PFSK-1 (cell line): ENCODE measurements at regions not wholly inside any gene's neighbourhood (a gene's known extent, or its start where the extent isn't known, plus 50 kb on each side); places are given as distances from the start of the nearest gene placed in this dataset.

Source experiments
- FOXP2 ChIP-seq: optimal IDR thresholded peaks from 2 replicates; pipeline ENCODE3; 2011; ENCODE audit warnings: borderline replicate concordance, control low read depth, inconsistent platforms; ENCODE audit not compliant: insufficient read depth; ENCODE audit errors: extremely low read length, extremely low read depth
- POLR2AphosphoS5 ChIP-seq: IDR thresholded peaks from 2 replicates; pipeline ENCODE4 v1.6.1; 2012; ENCODE audit warnings: low read depth, mild to moderate bottlenecking, control low read depth, low read length, moderate library complexity
- REST ChIP-seq, 2 experiments: IDR thresholded peaks; 2 replicates each; pipeline versions ENCODE4 v1.6.1 to v1.8.0; 2011 to 2012; ENCODE audit warnings: low read depth in 2 of 2, low read length in 2 of 2, control low read depth in 1 of 2, inconsistent platforms in 1 of 2, mild to moderate bottlenecking in 1 of 2, moderate library complexity in 1 of 2; ENCODE audit not compliant: insufficient read depth in 1 of 2
- SIN3A ChIP-seq: IDR thresholded peaks from 2 replicates; pipeline ENCODE4 v1.6.1; 2012; ENCODE audit warnings: mild to moderate bottlenecking, low read length, moderate library complexity, borderline replicate concordance; ENCODE audit not compliant: insufficient read depth
- TAF1 ChIP-seq: IDR thresholded peaks from 2 replicates; pipeline ENCODE4 v1.6.1; 2012; ENCODE audit warnings: low read length, control low read depth, borderline replicate concordance; ENCODE audit not compliant: insufficient read depth

GRCh38 chr13:67754012-67754411 lies 523.9 kb upstream of the PCDH9 start:
- TF ChIP-seq TAF1 (no peak), POLR2AphosphoS5 (no peak), SIN3A (no peak), FOXP2 (no peak), REST (IDR thresholded peaks at IDR 0.05; ENCODE audit: insufficient read depth in 1 of 2, low read depth in 2 of 2, low read length in 2 of 2) (no peak)

- TF ChIP-seq TAF1: no peak
- no peak for TF ChIP-seq SIN3A
- no peak for TF ChIP-seq FOXP2
- TF ChIP-seq REST (IDR thresholded peaks at IDR 0.05; ENCODE audit: insufficient read depth in 1 of 2, low read depth in 2 of 2, low read length in 2 of 2): no peak
- no peak for TF ChIP-seq POLR2AphosphoS5
These were observed 522.6 kb upstream of the PCDH9 start for GRCh38 chr13:67752759-67753158.

- TF ChIP-seq REST (IDR thresholded peaks at IDR 0.05; ENCODE audit: insufficient read depth in 1 of 2, low read depth in 2 of 2, low read length in 2 of 2): no peak
- TF ChIP-seq FOXP2: no peak
- no peak for TF ChIP-seq POLR2AphosphoS5
- TF ChIP-seq TAF1: no peak
- TF ChIP-seq SIN3A: no peak
These were observed 512.3 kb upstream of the PCDH9 start for GRCh38 chr13:67742478-67742877.

GRCh38 chr13:67740871-67741535 lies 510.9 kb upstream of the PCDH9 start:
- TF ChIP-seq FOXP2 (no peak), POLR2AphosphoS5 (no peak), TAF1 (no peak), SIN3A (no peak), REST (IDR thresholded peaks at IDR 0.05; ENCODE audit: insufficient read depth in 1 of 2, low read depth in 2 of 2, low read length in 2 of 2) (no peak)
